Thyroid gland (tissue), 4 donors: ENCODE measurements at regions not wholly inside any gene's neighbourhood (a gene's known extent, or its start where the extent isn't known, plus 50 kb on each side); places are given as distances from the start of the nearest gene placed in this dataset.
"Not testable (repeated sequence)": the region's sequence is repeated elsewhere in the genome, so short reads cannot be mapped to it uniquely, and the experiment has no call there.

Source experiments
- DNase-seq, 2 donors: peaks; one replicate each; pipeline ENCODE4 v3.0.0-alpha.2; 2019
- H3K27ac ChIP-seq, 3 donors: fragments of 200-600 bp; sonication (generic); 1 replicate in 2 of 3; 2 replicates in 1 of 3; pipeline ENCODE4 v1.5.1; 2016 to 2019; ENCODE audit warnings: mild to moderate bottlenecking in 1 of 3, moderate library complexity in 1 of 3
- H3K27me3 ChIP-seq: fragments of 200-600 bp; sonication (generic); one replicate; pipeline ENCODE4 v1.5.1; 2019
- H3K36me3 ChIP-seq, 2 donors: fragments of 200-600 bp; sonication (generic); one replicate each; pipeline ENCODE4 v1.5.1; 2016 to 2019
- H3K4me1 ChIP-seq, 2 donors: fragments of 200-600 bp; sonication (generic); one replicate each; pipeline ENCODE4 v1.5.1; 2017 to 2019
- H3K4me3 ChIP-seq, 3 donors: fragments of 200-600 bp; sonication (generic); replicated peaks in 1 of 3; 1 replicate in 2 of 3; 2 replicates in 1 of 3; pipeline ENCODE4 v1.5.1; 2016; ENCODE audit warnings: mild to moderate bottlenecking in 1 of 3
- H3K9me3 ChIP-seq: fragments of 200-600 bp; sonication (generic); one replicate; pipeline ENCODE4 v1.5.1; 2017
- CTCF ChIP-seq, 6 experiments: fragments of 200-600 bp in 3 of 6; fragments of 450-650 bp in 3 of 6; sonication (generic) in 3 of 6; IDR thresholded peaks; one replicate each; pipeline ENCODE4 v1.5.1; 2016 to 2019; ENCODE audit warnings: antibody characterized with exemption in 6 of 6, mild to moderate bottlenecking in 2 of 6, inconsistent platforms in 1 of 6, moderate library complexity in 1 of 6
- POLR2A ChIP-seq, 2 donors: fragments of 450-650 bp; IDR thresholded peaks; one replicate each; pipeline ENCODE4 v1.6.1; 2017; ENCODE audit warnings: antibody characterized with exemption in 2 of 2, mild to moderate bottlenecking in 2 of 2, moderate library complexity in 1 of 2
- WGBS, 2 donors: methylation state at CpG; one replicate each; pipeline ENCODE4 v1.1.5; 2017; 5-methylcytosine and 5-hydroxymethylcytosine counted together
- intact Hi-C: fragments of 100-400 bp; cut with DNase I; formaldehyde crosslinking; loops from one replicate; pipeline ENCODE4 v1.15.1; 2023

DNA sequence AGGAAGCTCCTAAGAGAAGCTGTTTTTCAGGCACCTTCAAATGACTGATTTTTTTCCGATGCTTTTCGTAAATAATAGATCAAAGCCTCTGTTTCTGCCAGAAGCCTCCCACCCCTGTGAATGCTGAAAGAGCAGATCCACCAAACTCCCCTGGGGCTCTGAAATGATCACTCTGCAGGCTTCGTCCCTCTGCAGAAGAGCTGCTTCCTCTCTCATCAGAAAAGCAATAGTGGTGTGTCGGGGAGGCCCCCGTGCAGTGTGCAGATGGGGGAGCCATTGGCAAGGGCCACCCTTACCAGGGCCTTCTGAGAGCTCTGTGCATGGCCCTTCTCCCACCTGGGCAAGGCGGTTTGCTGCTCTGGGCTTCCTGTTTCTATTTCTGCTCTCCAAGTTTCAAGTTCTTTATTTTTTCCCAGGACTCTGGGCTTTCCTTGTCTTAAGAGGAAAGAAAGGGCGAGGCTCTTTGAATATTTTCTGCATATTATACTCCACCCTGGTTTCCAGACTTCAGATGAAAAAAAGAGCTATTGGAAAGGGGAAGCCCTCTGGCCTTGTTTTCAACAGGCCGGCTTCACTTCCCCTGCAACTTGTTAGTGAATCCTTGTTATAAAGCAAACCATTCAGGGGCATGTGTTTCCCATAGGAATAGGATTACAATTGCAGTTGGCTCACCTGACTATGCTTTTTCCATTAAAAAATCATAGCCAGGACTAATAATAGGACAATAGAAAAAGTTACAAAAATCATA is 155.2 kb downstream of the TTLL2 start:
- Histone ChIP-seq H3K27me3 (no peaks in the 10 kb centered on the region), H3K27ac (no peak overlapping the region), H3K4me1 (no peaks in the 10 kb centered on the region), H3K36me3 (no peaks in the 10 kb centered on the region), H3K9me3 (no peaks in the 10 kb centered on the region), H3K4me3 (no peak overlapping the region)
- 57 to 58% methylated on average over 8 of the region's 8 CpGs for WGBS, 2 donors
- no peak for DNase-seq
- no peak for TF ChIP-seq CTCF (IDR thresholded peaks at IDR 0.05)
- TF ChIP-seq POLR2A (IDR thresholded peaks at IDR 0.05), result no peak
- intact Hi-C loops, result no loop called here

DNA sequence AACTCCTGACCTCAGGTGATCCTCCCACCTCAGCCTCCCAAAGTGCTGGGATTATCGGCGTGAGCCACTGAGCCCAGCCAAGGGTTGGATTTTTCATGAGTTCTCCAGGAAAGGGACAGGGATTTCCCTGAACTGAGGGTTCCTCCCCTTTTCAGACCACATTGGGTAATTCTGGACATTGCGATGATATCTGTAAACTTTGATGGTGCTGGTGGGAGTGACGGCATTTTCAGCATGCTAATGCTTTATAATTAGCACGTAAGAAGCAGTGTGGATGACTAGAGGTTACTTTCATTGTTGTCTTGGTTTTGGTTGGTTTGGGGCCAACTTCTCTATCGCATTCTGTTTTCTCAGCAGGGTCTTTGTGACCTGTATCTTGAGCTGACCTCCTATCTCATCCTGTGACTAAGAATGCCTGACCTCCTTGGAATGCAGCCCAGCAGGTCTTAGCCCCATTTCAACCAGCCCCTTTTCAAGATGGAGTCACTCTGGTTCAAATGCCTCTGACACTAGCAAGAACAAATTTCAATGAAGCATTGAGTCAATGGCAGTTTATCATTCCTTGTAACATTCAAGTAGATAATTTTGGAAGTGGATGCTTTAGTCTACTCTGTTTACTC is 156.5 kb downstream of the TTLL2 start:
- Histone ChIP-seq H3K36me3 (no peaks in the 10 kb centered on the region), H3K27me3 (no peaks in the 10 kb centered on the region), H3K27ac (no peak overlapping the region), H3K9me3 (no peaks in the 10 kb centered on the region), H3K4me3 (no peak overlapping the region), H3K4me1 (no peaks in the 10 kb centered on the region)
- 74 to 80% methylated on average over 6 of the region's 6 CpGs for WGBS, 2 donors
- TF ChIP-seq CTCF (IDR thresholded peaks at IDR 0.05) (no peak), POLR2A (IDR thresholded peaks at IDR 0.05) (no peak)
- intact Hi-C loops, result no loop called here
- DNase-seq, result no peak

DNA sequence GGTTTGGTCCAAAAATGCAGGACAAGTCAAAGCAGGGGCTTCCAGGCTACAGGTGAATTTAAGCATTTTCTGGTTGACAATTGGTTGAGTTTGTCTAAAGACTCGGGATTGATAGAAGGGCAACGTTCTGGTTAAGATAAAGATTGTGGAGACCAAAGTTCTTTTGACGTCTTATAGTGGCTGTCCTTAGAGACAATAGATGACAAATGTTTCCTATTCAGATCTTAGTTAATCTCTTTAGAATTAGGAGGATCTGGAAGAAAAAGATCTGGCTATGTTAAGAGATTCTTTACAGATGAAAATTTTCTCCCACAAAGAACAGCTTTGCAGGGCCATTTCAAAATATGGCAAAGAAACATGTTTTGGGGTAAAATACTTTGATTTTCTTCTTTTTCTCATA is 157.9 kb downstream of the TTLL2 start:
- H3K4me3 ChIP-seq, H3K27me3 ChIP-seq, intact Hi-C loops, H3K4me1 ChIP-seq, H3K36me3 ChIP-seq, H3K9me3 ChIP-seq, DNase-seq, H3K27ac ChIP-seq: not testable (repeated sequence)
- WGBS, 2 donors, result 63 to 70% methylated on average over 3 of the region's 3 CpGs

DNA sequence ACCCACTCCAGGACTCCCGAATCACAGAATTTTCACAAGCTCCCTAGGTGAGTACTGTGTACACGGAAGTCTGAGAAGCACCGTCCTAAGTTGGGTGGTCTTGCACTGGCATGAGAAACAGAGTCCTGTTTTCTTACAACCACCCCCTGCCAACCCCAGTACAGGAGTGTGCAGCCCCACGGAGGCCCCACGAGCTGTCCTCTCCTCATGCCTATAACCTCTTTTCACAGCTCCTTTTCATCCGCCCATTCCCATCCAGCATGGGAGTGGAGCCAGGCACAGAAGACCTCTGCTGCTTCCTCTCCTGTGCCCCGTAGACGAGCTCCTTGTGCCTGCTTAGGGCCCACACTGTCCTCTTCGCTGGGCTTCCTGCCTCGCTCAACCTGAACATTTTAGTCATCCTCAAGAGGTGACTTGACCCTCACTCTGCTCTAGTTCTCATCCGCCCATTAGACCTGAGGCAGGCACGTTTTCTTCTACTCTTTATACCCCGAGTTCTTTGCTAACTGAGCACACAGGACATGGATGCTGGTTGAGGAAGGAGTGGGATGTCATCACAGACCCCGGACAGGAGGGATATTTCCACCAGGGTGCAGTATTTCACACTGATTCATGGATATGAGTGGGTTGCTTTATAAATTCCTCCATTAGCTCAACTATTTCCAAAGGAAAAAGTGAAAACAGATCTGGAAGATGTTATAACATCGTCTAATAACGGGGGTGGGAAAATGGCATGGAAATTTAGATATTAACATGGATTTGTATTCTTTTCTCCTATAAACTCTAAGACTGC is 160.5 kb downstream of the TTLL2 start:
- intact Hi-C loops, result loop anchor here (5.0 kb wide), 1 partner anchor 412 kb away; no protein-coding TSS in a partner anchor
- WGBS, 2 donors, result 81% methylated on average over 16 of the region's 16 CpGs
- no peak overlapping the region for H3K27ac ChIP-seq
- no peaks in the 10 kb centered on the region for H3K4me1 ChIP-seq
- TF ChIP-seq CTCF (IDR thresholded peaks at IDR 0.05), result peak in 4 of 6 experiments; percentile 35 to 62 (median 56)
- no peak for TF ChIP-seq POLR2A (IDR thresholded peaks at IDR 0.05)
- no peaks in the 10 kb centered on the region for H3K9me3 ChIP-seq
- peak; percentile 15 to 16 for DNase-seq
- H3K36me3 ChIP-seq, result no peaks in the 10 kb centered on the region
- H3K27me3 ChIP-seq, result no peaks in the 10 kb centered on the region
- no peak overlapping the region for H3K4me3 ChIP-seq

GRCh38 chr6:167487749-167488664 is 163.1 kb downstream of the TTLL2 start:
- intact Hi-C loops, result loop anchor here (5.0 kb wide), 1 partner anchor 409 kb away; no protein-coding TSS in a partner anchor
- no peak for DNase-seq
- H3K27ac ChIP-seq, result no peak overlapping the region
- no peaks in the 10 kb centered on the region for H3K9me3 ChIP-seq
- H3K27me3 ChIP-seq, result no peaks in the 10 kb centered on the region
- TF ChIP-seq CTCF (IDR thresholded peaks at IDR 0.05), result no peak
- no peak for TF ChIP-seq POLR2A (IDR thresholded peaks at IDR 0.05)
- no peak overlapping the region for H3K4me3 ChIP-seq
- H3K36me3 ChIP-seq, result no peaks in the 10 kb centered on the region
- 82 to 83% methylated on average over 18 of the region's 18 CpGs for WGBS, 2 donors
- no peaks in the 10 kb centered on the region for H3K4me1 ChIP-seq
